Thoracic aorta (tissue), 2 donors: ENCODE measurements at regions not wholly inside any gene's neighbourhood (a gene's known extent, or its start where the extent isn't known, plus 50 kb on each side); places are given as distances from the start of the nearest gene placed in this dataset.

Experiments used
- ATAC-seq: fragments of 150-250 bp; one replicate; pipeline ENCODE4 v1.8.0; 2017; ENCODE audit warnings: low read depth; ENCODE audit not compliant: insufficient number of reproducible peaks, low FRiP score
- DNase-seq: peaks from one replicate; pipeline ENCODE4 v3.0.0-alpha.2; 2020; ENCODE audit warnings: low spot score
- H3K27ac ChIP-seq, 2 donors: fragments of 200-600 bp; sonication (generic); 1 replicate in 1 of 2; 2 replicates in 1 of 2; pipeline ENCODE4 v1.5.1; 2016; ENCODE audit warnings: mild to moderate bottlenecking in 2 of 2, moderate library complexity in 2 of 2
- H3K27me3 ChIP-seq: fragments of 200-600 bp; sonication (generic); replicated peaks from 2 replicates; pipeline ENCODE4 v1.6.0; 2016; ENCODE audit warnings: mild to moderate bottlenecking; ENCODE audit not compliant: insufficient read depth
- H3K36me3 ChIP-seq: fragments of 200-600 bp; sonication (generic); one replicate; pipeline ENCODE4 v1.5.1; 2016
- H3K4me1 ChIP-seq, 2 donors: fragments of 200-600 bp; sonication (generic); 1 replicate in 1 of 2; 2 replicates in 1 of 2; pipeline versions ENCODE4 v1.5.1 to v1.6.0; 2016; ENCODE audit warnings: low read depth in 2 of 2, mild to moderate bottlenecking in 1 of 2; ENCODE audit not compliant: control insufficient read depth in 1 of 2
- H3K4me3 ChIP-seq: fragments of 200-600 bp; sonication (generic); 2 replicates; pipeline ENCODE4 v1.5.1; 2016; ENCODE audit warnings: mild to moderate bottlenecking
- H3K9me3 ChIP-seq: fragments of 200-600 bp; sonication (generic); 2 replicates; pipeline ENCODE4 v1.5.1; 2016
- TF ChIP-seq, protein P1 (sequence below): fragments of 200-600 bp; sonication (generic); IDR thresholded peaks from one replicate; pipeline ENCODE4 v1.5.1; 2019; ENCODE audit warnings: antibody characterized with exemption

GRCh38 chr2:226066873-226067272 is 667.4 kb downstream of the NYAP2 start:
- Histone ChIP-seq H3K27me3 (no peaks in the 10 kb centered on the region), H3K27ac (no peak overlapping the region), H3K36me3 (no peaks in the 10 kb centered on the region), H3K9me3 (no peaks in the 10 kb centered on the region), H3K4me1 (peaks cover 0 to 10% of the 10 kb centered on the region in 2 donors), H3K4me3 (no peak overlapping the region)
- ATAC-seq (no peak), DNase-seq (no peak)
- TF ChIP-seq, protein P1, sequence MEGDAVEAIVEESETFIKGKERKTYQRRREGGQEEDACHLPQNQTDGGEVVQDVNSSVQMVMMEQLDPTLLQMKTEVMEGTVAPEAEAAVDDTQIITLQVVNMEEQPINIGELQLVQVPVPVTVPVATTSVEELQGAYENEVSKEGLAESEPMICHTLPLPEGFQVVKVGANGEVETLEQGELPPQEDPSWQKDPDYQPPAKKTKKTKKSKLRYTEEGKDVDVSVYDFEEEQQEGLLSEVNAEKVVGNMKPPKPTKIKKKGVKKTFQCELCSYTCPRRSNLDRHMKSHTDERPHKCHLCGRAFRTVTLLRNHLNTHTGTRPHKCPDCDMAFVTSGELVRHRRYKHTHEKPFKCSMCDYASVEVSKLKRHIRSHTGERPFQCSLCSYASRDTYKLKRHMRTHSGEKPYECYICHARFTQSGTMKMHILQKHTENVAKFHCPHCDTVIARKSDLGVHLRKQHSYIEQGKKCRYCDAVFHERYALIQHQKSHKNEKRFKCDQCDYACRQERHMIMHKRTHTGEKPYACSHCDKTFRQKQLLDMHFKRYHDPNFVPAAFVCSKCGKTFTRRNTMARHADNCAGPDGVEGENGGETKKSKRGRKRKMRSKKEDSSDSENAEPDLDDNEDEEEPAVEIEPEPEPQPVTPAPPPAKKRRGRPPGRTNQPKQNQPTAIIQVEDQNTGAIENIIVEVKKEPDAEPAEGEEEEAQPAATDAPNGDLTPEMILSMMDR, result no peak

DNA sequence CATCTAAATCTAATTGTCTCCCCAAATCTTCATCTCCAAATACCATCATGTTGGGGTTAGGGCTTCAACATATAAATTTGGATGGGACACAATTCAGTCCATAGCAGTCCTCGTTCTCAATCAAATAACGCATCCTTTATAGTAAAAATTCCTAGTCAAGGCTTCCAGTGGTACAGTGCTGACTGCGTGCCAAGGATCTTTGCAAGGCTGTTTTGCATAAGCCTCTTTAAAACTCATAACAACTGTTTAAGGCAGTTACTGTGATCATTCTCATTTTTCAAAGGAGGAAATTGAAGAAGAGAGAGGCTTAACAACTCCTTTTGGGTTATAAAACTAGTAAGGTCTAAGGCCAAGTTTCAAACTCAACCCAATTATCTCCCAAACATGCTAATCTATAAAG is 666.9 kb downstream of the NYAP2 start:
- Histone ChIP-seq H3K27ac (no peak overlapping the region), H3K27me3 (no peaks in the 10 kb centered on the region), H3K36me3 (no peaks in the 10 kb centered on the region), H3K4me3 (no peak overlapping the region), H3K4me1 (peaks cover 0 to 10% of the 10 kb centered on the region in 2 donors), H3K9me3 (no peaks in the 10 kb centered on the region)
- ATAC-seq (no peak), DNase-seq (no peak)
- TF ChIP-seq, protein P1, result no peak

- no peaks in the 10 kb centered on the region for H3K27me3 ChIP-seq
- DNase-seq (no peak), ATAC-seq (no peak)
- TF ChIP-seq, protein P1, result no peak
- H3K9me3 ChIP-seq, result no peaks in the 10 kb centered on the region
- H3K4me3 ChIP-seq, result no peak overlapping the region
- no peak overlapping the region for H3K27ac ChIP-seq
- H3K4me1 ChIP-seq, result peaks cover 0 to 10% of the 10 kb centered on the region in 2 donors
- no peaks in the 10 kb centered on the region for H3K36me3 ChIP-seq
Observed at GRCh38 chr2:226064932-226065570, 665.5 kb downstream of the NYAP2 start.

- Histone ChIP-seq H3K36me3 (no peaks in the 10 kb centered on the region), H3K4me3 (no peak overlapping the region), H3K4me1 (peaks cover 0 to 10% of the 10 kb centered on the region in 2 donors), H3K27me3 (no peaks in the 10 kb centered on the region), H3K9me3 (no peaks in the 10 kb centered on the region), H3K27ac (no peak overlapping the region)
- ATAC-seq (no peak), DNase-seq (no peak)
- TF ChIP-seq, protein P1, result no peak
Observed at GRCh38 chr2:226063704-226064440, 664.4 kb downstream of the NYAP2 start.

DNA sequence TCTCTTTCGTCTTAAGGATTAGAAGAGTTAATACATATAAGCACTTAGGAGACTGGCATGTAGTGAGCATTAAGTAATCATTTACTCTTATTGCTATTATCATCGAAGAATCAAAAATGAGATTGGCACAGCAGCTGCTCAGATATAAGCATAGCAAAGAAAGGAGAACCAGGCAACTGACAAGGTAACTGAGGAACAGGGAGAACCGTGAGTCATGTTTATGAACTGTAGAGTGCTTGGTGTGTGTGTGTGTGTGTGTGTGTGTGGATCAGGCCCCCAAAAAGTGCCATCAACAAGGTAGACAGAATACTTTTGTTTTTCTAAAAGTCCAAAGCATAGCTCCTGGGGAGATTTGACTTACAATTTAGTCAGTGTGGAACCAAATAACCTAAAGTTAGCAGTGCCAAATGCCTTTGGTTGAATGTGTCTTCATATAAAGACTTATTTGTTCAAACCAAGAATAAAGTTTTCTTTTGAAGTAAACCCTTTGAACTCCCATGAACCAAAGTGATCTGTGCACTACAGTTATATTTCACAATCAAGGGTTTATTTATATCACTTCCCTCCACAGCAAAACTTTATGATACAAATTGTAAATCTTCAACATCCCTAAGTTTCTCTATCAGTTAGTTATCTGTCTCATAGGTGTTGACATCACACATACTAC is 660.6 kb downstream of the NYAP2 start:
- Histone ChIP-seq H3K27ac (no peak overlapping the region), H3K27me3 (no peaks in the 10 kb centered on the region), H3K4me1 (peaks cover 0 to 6% of the 10 kb centered on the region in 2 donors), H3K36me3 (no peaks in the 10 kb centered on the region), H3K9me3 (no peaks in the 10 kb centered on the region), H3K4me3 (no peak overlapping the region)
- TF ChIP-seq, protein P1, result no peak
- ATAC-seq, result no peak
- no peak for DNase-seq
